Left ventricle myocardium inferior (tissue), 1 donor: ENCODE measurements at regions not wholly inside any gene's neighbourhood (a gene's known extent, or its start where the extent isn't known, plus 50 kb on each side); places are given as distances from the start of the nearest gene placed in this dataset.

ENCODE experiments used
- DNase-seq: peaks from one replicate; pipeline ENCODE4 v3.0.0-alpha.2; 2020
- H3K27ac ChIP-seq: fragments of 200-600 bp; replicated peaks from 2 replicates; pipeline ENCODE4 v1.8.0; 2021
- H3K27me3 ChIP-seq: fragments of 200-600 bp; 2 replicates; pipeline ENCODE4 v1.8.0; 2021; ENCODE audit warnings: low read depth
- H3K36me3 ChIP-seq: fragments of 200-600 bp; 2 replicates; pipeline ENCODE4 v1.8.0; 2021
- H3K4me1 ChIP-seq: fragments of 200-600 bp; 2 replicates; pipeline ENCODE4 v1.8.0; 2021
- H3K4me3 ChIP-seq: fragments of 200-600 bp; 2 replicates; pipeline ENCODE4 v1.8.0; 2021; ENCODE audit warnings: mild to moderate bottlenecking, moderate library complexity
- H3K9me3 ChIP-seq: fragments of 200-600 bp; replicated peaks from 2 replicates; pipeline ENCODE4 v1.8.0; 2021
- intact Hi-C: fragments of 100-400 bp; cut with micrococcal nuclease; formaldehyde crosslinking; loops from one replicate; pipeline ENCODE4 v1.11.0; 2022
- TF ChIP-seq, protein P1 (sequence below): fragments of 200-600 bp; IDR thresholded peaks from 2 replicates; pipeline ENCODE4 v1.8.0; 2021; ENCODE audit warnings: antibody characterized with exemption, mild to moderate bottlenecking, borderline replicate concordance
- donor health status: DM: no; HTN: yes; CAD: no; lungs with severe emphysema.

DNA sequence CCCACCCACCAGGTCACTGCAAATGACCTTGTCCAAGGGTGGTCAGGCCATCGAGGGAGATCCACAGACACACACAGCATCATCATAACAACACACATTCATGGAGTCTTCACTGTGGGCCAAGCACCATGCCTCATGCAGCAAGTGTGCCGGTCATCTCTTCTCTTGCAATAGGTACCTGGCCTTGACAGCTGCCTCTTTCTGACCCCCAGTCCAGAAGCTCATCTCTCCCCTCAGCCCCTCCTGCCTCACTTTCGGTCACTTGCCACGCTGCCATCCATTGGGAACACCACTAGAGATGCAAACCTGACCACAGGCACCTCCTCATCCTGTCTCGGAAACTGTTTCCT, 75.9 kb downstream of the OAT start:
- no peaks in the 10 kb centered on the region for H3K9me3 ChIP-seq
- H3K27ac ChIP-seq: no peak overlapping the region
- H3K27me3 ChIP-seq: peaks cover 8% of the 10 kb centered on the region
- intact Hi-C loops: no loop called here
- DNase-seq: no peak
- H3K4me1 ChIP-seq: peaks cover 4% of the 10 kb centered on the region
- no peak overlapping the region for H3K4me3 ChIP-seq
- H3K36me3 ChIP-seq: no peaks in the 10 kb centered on the region
- TF ChIP-seq, protein P1, sequence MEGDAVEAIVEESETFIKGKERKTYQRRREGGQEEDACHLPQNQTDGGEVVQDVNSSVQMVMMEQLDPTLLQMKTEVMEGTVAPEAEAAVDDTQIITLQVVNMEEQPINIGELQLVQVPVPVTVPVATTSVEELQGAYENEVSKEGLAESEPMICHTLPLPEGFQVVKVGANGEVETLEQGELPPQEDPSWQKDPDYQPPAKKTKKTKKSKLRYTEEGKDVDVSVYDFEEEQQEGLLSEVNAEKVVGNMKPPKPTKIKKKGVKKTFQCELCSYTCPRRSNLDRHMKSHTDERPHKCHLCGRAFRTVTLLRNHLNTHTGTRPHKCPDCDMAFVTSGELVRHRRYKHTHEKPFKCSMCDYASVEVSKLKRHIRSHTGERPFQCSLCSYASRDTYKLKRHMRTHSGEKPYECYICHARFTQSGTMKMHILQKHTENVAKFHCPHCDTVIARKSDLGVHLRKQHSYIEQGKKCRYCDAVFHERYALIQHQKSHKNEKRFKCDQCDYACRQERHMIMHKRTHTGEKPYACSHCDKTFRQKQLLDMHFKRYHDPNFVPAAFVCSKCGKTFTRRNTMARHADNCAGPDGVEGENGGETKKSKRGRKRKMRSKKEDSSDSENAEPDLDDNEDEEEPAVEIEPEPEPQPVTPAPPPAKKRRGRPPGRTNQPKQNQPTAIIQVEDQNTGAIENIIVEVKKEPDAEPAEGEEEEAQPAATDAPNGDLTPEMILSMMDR: no peak

DNA sequence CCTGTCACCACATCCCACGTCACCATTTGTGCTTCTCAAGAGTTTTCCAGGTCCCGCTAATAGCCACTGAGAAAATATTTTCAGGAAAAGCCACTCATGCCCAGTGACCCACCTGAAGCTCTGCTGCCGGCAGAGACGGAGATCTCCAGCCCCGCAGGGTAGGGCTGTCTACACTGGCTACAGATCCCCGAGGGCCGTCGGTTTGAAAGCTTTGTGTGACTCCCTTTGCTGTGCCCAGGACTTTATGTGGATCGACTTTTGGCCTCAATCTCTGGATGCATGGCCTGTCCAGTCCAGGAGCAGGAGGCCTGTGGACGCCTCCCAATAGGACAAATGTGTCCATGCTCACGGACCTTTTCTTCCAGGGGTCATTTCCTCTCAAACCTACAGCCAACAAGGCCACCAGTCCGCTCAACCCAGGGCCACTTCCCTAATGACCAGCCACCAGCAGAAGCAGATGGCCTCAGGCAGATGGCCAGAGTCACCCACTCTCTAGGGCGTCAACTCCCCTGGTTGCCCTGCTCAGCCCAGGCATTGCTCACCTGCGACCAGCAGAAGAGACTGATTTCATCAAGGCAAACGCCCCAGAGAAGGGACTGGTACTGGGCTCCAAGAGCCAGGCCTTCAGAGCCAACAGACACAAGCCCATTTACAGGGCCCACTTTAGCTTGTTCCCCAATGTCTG, 76.4 kb downstream of the OAT start:
- no peak overlapping the region for H3K4me3 ChIP-seq
- H3K36me3 ChIP-seq: no peaks in the 10 kb centered on the region
- DNase-seq: no peak
- H3K9me3 ChIP-seq: no peaks in the 10 kb centered on the region
- TF ChIP-seq, protein P1: no peak
- H3K27ac ChIP-seq: no peak overlapping the region
- H3K4me1 ChIP-seq: peaks cover 4% of the 10 kb centered on the region
- peaks cover 8% of the 10 kb centered on the region for H3K27me3 ChIP-seq
- intact Hi-C loops: no loop called here

DNA sequence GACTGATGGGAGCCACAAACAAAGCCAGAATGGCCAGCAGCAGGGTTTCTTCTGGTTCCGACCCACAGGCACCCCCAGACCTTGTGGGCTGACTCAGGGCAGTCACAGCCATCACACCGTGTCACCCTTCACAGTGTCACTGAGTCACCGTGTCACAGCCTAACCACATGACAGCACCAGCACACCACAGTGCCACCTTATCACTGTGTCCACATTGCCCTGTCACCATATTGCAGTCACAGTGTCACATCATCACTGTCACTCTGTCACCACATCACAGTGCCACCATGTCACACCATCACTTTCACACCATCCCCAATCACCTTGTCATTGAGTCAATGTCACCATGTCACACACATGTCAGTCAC, 77.0 kb downstream of the OAT start:
- peaks cover 8% of the 10 kb centered on the region for H3K27me3 ChIP-seq
- no peaks in the 10 kb centered on the region for H3K9me3 ChIP-seq
- TF ChIP-seq, protein P1: no peak
- H3K4me3 ChIP-seq: no peak overlapping the region
- no peak for DNase-seq
- no peaks in the 10 kb centered on the region for H3K36me3 ChIP-seq
- H3K4me1 ChIP-seq: peaks cover 4% of the 10 kb centered on the region
- intact Hi-C loops: no loop called here
- H3K27ac ChIP-seq: no peak overlapping the region

DNA sequence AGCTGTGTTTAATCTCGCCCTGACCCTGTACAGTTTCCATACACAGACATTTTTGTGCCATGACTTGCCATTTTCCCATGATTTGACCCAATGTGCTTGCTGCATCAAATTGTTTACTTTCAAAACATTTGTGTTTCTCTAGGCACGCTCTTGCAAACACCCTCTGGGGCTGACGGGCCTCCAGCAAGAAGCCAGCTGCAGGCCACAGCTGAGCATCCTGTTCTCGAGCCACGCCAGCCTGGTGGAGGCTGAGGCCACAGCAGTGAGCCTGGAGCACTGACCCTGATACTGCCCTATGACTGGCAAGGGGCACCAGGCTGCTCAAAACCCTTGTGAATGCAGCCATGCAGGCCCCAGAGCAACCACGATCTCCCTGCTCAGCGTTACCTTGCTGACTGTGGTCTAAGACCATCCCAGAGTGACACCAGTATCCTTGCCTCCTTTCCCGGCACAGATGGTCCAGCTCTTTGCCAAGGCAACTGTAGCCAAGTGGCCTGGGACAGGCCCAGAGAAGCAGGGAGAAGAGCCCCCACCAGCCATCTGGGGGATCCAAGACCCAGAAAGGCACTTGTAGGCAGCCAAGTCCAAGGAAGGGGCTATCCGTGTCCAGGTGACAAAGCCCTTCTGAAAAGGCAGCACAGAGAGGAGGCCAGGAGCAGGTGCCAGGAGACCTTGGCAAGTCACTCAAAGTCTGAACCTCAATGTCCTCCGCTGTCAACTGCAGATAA, 78.5 kb downstream of the OAT start:
- no peak for DNase-seq
- Histone ChIP-seq H3K4me1 (peaks cover 4% of the 10 kb centered on the region), H3K27me3 (peaks cover 8% of the 10 kb centered on the region), H3K4me3 (no peak overlapping the region), H3K36me3 (no peaks in the 10 kb centered on the region), H3K9me3 (peaks cover 10% of the 10 kb centered on the region), H3K27ac (no peak overlapping the region)
- intact Hi-C loops: no loop called here
- TF ChIP-seq, protein P1: no peak

DNA sequence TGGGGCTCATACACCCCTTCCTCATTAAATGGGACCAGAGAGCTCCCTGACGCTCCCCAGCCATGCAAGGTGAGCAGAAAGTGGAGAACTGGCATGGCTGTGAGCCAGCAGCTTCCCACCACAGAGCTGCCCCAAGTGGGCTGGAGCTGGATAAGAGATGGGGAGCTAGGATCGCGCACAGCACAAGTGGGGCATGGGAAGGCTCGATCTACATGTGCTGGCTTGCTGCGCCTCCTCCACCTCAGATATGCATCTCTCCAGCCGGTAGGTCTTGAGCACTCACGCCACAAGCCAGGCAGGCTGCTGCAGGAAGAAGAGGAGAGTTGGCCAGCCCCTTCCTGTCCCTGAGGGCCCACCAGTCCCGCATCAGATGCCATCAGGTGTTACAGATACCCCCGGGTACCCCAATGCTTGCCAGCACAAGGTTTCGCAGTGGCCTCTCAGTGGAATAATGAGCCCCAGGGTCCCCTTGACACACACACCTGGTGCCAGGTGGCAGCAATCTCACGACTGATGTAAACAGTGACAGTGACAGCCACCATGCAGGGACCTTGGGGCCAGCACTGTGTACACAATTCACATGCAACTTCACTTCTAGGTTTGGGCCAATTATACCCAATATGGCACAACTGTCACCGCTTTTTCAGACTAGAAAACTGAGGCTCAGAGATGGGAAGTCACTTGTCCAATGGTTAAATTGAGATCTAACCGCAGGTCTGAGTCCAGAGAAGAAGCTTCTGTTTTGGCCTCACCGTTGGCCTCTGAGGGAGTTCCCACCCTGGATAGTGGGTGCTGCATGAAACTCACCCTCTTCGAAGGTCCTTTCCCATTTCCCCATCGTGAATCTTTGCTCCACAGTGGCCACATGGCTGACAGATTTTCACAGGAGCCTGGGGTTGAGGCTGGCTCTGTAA, 79.3 kb downstream of the OAT start:
- no peak overlapping the region for H3K27ac ChIP-seq
- no peak overlapping the region for H3K4me3 ChIP-seq
- DNase-seq: no peak
- peaks cover 8% of the 10 kb centered on the region for H3K27me3 ChIP-seq
- intact Hi-C loops: no loop called here
- H3K36me3 ChIP-seq: no peaks in the 10 kb centered on the region
- peaks cover 10% of the 10 kb centered on the region for H3K9me3 ChIP-seq
- TF ChIP-seq, protein P1: no peak
- peaks cover 4% of the 10 kb centered on the region for H3K4me1 ChIP-seq
